GM18909 (cell line): ENCODE measurements at regions not wholly inside any gene's neighbourhood (a gene's known extent, or its start where the extent isn't known, plus 50 kb on each side); places are given as distances from the start of the nearest gene placed in this dataset.
A peak's percentile ranks its signal among the peaks of the same experiment; 100 is the strongest.

ENCODE experiments used
- ATAC-seq: cut with Tn5 transposase; IDR thresholded peaks from one replicate; pipeline ENCODE4 v1.9.1; 2021; ENCODE audit warnings: mild to moderate bottlenecking; ENCODE audit not compliant: unreplicated experiment, poor library complexity

DNA sequence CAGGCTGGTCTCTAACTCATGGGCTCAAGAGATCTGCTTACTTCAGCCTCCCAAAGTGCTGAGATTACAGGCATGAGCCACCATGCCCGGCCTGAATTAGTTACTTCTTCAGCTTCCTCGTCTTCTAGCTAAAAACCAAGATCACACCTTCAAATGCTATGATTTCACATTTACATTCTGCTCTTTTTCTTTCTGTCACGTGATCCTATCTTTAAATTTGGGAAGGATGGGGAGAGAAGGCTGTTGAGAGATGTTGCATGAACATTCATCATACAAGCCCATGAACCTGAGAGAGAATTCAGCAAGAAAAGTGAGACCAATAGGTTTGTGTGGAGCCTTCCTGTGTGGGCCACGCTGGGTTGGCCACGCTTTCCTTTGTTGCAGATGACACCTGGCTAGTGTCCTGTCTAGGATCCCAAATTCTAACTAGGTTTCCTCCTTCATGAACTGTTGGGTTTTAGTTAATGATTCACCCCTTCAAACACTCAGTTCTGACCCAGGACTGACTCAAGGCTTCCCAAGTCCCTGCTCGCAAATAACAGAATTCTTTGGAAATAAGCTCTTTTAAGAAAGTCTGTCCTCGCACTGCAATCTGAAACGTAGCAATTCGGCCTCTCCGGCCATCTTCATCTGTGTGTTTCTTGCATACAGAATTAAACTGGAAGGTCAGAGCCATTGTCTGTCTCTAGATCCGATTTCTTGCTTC lies 57.3 kb upstream of the CREB1 start:
- no peak for ATAC-seq

- ATAC-seq, result peak; percentile 61
Measured at GRCh38 chr2:207473049-207473930, 56.5 kb upstream of the CREB1 start.

- ATAC-seq, result no peak
Measured at GRCh38 chr2:207473931-207474235, 55.9 kb upstream of the CREB1 start.

DNA sequence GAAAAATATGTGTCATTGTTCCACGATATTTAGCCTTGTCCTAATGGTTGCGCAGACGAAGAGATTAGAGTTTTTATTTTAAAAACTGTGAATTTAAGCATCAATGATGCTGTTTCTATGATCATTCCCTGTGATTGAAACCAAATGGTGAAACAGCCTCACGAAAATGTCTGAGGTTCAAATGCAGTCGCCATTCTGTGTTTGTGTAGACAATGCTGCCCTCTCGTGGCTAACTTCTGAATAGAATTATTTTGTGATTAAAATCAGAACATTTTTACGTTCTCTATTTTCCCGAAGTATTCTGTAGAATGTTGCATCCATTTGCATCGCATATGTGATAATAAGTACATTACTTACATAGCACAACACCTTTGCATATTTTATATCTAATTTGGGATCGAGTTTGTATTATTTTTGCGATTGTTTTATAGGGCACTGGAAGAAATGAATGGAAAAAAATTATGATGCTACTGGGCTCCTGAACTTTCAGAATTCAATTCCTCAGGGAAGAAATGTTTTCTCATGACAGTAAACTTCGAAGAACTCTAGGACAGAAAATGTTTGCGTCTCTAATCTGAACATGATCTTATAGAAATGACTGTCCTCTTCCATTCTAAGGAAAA lies 54.8 kb upstream of the CREB1 start:
- ATAC-seq, result no peak

DNA sequence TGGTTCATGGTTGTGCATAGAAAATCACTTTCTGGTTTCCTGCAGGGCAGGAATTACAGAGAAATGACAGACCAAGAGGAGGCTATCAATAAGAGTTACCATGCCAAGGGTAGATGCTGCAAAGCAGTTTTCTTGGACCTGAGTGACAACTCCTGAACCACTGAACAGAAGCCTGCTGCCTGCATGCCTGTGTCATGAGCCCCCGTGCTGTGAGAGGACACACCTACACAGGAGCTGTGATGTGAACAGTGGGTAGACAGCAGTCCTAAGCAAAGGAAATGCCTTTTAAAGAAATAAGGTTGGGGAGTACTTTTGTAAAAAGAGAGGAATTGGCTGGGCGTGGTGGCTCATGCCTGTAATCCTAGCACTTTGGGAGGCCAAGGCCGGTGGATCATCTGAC lies 54.2 kb upstream of the CREB1 start:
- ATAC-seq, result no peak

DNA sequence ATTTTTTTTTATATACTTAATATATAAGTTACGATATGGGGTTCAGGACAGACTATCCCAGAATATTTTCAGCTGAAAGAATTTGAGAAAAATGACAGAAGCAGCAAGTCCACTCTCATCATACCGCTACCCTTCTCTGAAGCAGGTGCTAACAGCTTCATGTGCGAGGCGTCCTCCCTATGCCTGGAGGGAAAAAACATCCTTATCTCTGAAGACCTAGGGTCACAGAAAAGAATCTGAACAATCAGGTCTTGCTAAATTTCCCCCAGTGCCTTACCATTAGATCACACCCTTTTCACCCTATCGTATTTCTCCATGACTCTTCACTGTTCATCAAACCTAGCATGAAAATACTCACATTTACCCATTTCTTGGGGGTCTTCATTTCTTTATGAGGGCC lies 51.9 kb upstream of the CREB1 start:
- ATAC-seq, result no peak

- no peak for ATAC-seq
Measured at GRCh38 chr2:207478572-207478971, 51.2 kb upstream of the CREB1 start.

- no peak for ATAC-seq
Measured at GRCh38 chr2:207479198-207479785, 50.5 kb upstream of the CREB1 start.
